Right renal cortex interstitium (tissue), 3 donors: ENCODE measurements at regions not wholly inside any gene's neighbourhood (a gene's known extent, or its start where the extent isn't known, plus 50 kb on each side); places are given as distances from the start of the nearest gene placed in this dataset.
"Not testable (repeated sequence)": the region's sequence is repeated elsewhere in the genome, so short reads cannot be mapped to it uniquely, and the experiment has no call there.

ENCODE experiments used
- DNase-seq, 3 donors: peaks; one replicate each; pipeline ENCODE4 v3.0.0-alpha.2; 2013; ENCODE audit warnings: low read depth in 3 of 3, low spot score in 2 of 3

DNA sequence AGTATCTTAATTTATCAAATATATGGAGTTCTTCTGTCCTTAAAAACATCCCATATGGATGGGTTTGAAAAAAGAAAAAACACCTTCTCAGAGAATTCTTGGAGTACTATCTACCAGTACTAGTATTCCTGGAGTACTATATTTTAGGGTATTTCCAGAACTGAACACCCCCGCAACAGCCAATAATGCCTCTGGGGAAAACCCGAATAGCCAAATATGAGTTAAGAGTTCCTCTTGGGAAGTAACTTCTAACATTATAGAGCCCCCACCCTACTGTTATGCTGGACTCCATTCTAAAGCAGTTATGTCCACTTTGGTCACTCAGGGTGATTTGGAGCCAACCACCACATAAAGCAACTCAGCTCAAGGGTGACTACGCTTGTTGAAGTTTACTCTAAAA, 115.0 kb upstream of the RASGEF1B start:
- no peak for DNase-seq

DNA sequence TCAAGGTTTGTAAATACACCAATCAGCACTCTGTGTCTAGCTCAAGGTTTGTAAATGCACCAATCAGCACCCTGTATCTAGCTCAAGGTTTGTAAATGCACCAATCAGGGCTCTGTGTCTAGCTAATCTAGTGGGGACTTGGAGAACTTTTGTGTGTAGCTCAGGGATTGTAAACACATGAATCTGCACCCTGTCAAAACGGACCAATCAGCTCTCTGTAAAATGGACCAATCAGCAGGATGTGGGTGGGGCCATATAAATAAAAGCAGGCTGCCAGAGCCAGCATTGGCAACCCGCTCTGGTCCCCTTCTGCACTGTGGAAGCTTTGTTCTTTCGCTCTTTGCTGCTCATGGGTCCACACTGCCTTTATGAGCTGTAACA, 109.3 kb upstream of the RASGEF1B start:
- not testable (repeated sequence) for DNase-seq

DNA sequence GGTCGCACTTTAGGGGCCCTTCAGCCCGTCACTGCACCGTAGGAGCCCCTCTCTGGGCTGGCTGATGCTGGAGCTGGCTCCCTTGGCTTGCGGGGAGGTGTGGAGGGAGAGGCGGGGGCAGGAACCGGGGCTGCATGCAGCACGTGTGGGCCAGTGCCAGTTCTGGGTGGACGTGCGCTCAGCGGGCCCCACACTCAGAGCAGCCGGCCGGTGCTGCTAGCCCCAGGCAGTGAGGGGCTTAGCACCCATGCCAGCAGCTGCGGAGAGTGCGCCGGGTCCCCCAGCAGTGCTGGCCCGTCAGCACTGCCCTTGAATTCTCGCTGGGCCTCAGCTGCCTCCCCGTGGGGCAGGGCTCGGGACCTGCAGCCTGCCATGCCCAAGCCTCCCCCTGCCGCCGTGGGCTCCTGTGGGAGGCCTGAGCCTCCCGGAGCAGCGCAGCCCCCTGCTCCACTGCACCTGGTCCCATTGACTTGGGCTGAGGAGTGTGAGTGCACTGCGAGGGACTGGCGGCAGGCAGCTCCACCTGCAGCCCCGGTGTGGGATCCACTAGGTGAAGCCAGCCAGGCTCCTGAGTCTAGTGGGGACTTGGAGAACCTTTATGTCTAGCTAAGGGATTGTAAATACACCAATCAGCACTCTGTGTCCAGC, 108.8 kb upstream of the RASGEF1B start:
- no peak for DNase-seq

DNA sequence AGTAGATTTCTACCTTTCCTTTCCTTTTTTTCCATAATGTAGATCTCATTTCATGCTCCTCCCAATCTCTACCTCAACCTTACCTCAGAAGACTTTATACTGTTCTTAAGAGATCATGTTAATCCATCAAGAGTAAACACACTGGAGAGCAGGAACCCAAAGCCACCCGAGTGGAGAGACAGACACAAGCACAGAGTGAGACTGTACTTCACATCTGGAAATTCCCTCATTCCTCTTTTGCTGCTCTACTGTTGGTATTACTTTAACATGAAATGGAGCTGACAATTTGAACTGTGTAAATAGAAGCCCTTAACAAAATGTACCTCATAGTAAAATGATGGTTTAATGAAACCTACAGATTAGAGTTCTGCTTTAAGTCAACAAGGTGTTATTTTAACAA, 105.7 kb upstream of the RASGEF1B start:
- no peak for DNase-seq

DNA sequence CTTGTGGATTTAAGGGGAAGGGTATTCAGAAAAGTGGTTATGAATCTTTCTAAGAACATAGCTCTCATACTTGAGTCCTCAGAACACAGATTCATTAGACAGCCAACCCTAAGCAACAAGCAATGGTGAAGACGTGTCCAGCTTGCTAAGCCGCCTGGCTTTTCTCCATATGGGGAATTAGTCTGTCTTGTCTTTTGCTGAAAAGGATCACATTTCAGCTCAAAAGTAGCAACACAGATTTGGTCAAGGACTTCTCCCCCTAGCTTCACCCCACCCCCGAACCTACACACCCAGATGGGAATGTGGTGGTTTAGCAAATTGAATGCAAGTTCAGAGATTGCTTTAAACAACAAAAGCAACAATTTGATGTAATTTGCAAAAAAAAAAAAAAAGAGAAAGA, 103.3 kb upstream of the RASGEF1B start:
- no peak for DNase-seq

DNA sequence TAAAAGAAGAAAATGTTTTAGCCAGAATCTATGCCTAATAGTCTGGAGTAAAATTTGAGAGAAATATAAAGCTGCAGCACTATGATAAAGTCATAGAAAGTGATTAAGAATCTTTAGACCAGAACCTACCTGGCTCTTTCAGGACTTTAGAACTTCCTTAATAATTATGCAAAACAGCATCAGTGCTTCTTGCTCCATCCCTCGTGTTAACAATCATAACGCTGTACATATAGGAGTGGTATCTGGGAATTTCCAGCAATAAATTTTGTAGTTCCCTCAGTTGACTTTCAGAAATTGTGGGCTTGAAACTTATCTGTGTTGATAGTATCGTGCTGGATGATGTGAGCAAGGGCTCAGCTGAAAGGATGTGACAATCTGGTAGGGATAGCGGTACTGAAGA, 102.1 kb upstream of the RASGEF1B start:
- DNase-seq, result no peak

DNA sequence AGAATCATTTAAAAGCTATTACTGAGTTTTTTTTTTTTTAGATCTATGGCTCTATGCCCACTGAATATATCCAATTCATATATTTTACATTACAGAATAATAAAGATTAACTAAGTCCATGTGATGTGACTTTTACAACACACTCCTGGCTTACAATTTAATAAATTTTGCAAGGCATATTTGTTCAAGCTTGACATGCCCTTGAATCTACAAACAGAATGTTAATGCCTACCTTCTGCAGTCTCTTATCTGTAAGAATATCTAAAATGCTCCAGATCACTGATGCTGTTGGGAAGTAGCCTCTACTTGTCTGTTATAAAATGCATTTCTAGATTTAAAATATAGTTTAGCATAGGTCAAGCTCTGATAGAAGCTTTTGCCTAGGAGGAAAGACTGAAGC, 100.7 kb upstream of the RASGEF1B start:
- DNase-seq, result no peak

DNA sequence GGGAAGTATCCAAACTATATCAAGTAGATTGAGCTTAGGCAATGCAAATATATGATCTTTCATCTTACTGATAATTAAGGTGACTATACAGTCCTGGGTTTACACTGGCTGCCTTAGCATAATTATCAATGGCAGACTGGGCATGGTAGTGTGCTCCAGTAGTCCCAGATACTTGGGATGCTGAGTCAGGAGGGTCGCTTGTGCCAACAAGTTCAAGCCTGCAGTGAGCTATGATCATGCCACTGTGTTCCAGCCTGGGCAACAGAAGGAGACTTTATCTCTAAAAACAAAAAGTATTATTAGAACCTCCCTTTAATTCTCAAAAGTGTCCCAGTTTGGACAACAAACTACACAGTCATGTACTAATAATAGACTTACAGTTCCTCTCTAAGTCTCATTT, 99.4 kb upstream of the RASGEF1B start:
- no peak for DNase-seq

DNA sequence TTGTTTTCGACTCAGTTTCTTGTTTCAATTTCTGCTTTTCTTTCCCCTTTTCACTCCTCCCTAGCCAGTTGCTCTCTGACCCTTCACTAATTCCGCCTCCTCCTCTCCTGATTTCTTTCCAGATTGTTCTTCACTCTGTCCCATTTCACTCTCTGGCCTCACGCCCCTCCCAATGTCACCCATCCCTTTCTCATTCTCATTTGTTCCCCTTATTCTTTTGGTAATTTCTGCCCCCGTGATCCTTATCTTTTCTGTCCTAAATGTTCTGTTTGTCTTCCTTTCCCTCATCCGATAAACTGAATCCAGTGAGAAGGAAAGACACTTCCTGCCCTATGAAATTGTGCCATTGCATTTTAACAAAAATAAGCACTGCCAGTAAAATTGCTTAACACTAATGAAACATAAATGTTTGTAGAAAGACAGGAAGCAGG, 94.5 kb upstream of the RASGEF1B start:
- DNase-seq, result no peak

DNA sequence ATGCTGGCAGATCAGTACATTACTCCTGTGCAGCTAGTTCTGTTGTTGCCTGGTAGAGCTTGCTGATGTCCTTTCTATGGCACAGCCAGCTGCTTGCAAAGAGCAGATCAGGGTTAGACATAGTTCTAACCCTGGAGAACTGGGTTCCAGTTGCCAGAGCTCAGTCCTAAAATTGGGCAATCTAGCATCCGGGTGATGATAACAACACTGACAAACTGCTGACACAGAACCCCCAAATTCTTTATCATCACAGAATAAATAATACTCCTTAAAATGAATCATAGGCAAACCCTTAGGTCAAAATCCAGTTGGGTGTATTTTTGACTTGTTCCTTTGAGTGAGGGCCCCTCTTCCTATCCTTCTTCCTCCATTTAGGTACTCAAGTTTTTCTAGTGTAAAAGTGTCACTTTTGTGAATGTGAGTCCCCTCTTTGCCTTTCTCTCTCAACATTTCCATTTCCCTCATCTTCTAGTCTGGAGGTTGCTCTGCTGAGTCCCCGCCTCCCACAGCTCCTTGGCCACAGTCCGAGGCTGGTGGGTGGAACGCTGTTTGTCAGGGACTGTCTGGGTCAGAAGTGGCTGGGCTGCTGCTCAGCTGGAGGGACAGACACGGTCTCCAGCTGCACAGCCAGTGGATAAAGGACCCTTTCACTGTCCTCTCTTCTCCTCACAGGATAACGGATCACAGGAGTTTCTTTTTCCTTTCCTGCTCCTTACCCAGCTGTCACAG, 93.6 kb upstream of the RASGEF1B start:
- DNase-seq, result peak; percentile 16 to 27 (median 23)

DNA sequence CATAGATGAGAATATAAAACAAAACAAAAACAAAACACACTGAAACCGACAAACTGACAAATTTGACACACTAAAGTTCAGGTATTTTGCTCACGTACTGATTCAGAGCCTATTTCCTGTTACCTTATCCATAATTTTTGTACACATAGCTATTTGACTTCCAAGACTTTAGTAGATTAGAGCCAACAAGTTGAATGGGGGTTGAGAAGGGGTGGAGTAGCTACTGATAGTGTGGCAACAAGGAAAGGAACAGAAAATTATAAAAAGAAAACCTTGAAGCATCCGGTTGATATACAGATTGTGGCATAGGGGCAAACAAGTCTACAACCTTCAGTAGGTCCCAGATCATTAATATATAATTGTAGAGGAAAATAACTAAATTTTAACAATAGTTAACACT, 92.3 kb upstream of the RASGEF1B start:
- DNase-seq, result no peak

DNA sequence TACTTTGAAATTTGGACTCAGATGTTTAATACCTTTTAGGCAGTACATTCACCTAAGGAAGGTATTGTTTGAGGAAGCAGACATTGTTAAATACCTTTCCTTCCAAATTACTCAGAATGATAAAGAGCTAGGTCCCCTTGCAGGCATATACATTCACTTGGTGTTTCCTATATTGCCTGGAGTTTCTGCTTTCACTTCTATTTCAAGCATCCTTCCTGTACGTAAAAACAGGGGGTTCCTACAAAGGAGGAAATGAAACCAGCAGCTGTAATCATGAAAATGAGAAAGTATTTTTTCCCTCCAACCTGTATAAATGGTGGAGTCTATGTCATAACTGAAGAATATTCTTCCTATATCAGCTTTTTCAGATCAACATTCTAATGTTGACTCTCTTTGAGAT, 90.4 kb upstream of the RASGEF1B start:
- no peak for DNase-seq

DNA sequence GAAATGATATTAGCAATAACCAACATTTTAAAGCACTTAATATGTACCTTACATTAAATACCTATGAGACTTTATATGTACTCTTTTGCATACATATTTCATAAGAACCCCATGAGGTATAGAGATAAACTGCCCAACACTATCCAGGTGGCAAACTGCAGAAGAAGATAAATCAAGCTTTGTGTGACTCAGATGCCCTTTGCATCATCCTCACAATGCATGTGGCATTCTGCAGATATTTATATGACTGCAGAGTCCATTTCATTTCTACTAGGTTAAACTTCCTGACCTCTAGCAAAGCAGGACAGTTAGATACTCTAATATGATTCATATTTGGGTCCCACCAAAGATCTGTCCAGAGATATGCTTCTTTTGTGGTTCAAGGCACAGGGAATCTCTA, 85.6 kb upstream of the RASGEF1B start:
- no peak for DNase-seq

DNA sequence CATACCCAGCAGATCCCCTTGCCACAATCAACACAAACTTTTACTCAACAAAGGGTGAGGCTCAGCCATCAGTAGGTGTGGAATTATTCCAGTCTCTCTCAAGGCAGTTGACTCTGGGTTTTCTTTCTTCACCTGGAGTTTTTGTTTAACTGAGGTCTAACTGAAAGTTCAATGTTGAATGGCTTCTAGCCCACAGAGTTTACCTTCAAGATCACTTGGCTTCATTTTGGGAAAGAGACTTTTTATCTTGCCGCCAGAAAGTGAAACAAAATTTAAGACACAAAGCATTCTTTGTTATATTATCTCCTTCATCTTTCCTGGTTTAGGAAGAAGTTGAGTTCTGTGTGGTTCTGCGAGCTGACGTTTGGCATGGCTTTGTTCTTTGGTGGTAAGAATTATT, 83.8 kb upstream of the RASGEF1B start:
- no peak for DNase-seq

DNA sequence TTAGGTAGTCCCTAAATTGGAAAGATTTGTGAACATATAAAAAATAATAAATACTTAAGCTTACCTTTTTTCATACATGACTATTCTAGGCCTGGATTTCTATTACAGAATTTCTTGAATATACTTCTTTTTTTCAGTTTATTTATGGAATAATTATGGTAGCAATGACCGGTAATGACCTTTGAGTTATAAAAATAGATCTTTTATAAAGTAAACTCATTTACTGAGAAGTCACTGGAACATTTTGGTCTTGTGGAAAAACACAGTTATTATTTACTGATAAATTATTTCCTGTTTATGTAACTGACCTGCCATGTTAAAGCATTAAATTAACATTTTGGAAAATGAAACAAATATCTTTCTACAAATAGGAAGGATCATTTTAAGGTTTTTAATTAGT, 80.4 kb upstream of the RASGEF1B start:
- no peak for DNase-seq

DNA sequence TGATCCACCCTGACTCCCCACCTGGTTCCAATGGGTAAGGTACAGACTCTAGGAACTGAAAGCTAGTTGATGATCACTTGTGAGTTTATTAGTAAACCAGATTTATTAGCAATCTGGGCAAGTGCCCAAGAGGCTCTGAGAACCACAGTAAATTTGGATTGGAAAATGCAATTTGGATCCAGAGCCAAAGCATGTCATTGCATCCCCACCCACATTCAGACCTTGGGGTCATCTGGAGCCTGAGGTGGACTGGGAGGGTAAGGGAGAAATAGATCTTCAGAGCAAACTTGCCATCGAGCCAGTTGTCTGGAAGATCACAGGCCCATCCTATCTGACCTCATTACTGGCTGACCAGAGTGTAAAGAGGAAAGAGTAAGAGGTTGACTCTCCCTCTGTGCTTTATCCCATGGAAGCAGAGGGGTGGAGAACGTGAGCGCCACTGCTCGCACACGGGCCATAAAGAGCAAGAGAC, 78.7 kb upstream of the RASGEF1B start:
- DNase-seq, result no peak

DNA sequence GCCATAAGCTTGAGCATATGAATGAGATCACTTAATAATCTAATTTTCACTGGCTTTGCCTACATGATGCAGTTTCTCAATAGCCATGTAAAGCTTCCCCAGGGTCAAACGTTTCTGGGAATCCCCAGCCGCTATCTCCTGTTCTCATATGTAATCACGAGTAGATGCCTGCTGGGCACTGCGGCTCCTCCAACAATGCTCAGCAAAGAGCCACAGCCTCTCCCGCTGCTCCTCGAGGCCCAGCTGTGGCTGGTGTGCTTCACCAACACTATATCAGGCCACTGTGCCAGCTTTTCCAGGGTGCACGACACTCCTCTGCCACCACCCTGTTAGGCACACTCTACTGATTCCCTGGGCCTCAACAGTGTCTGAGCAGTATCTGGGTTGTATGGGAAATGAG, 78.3 kb upstream of the RASGEF1B start:
- DNase-seq, result no peak

DNA sequence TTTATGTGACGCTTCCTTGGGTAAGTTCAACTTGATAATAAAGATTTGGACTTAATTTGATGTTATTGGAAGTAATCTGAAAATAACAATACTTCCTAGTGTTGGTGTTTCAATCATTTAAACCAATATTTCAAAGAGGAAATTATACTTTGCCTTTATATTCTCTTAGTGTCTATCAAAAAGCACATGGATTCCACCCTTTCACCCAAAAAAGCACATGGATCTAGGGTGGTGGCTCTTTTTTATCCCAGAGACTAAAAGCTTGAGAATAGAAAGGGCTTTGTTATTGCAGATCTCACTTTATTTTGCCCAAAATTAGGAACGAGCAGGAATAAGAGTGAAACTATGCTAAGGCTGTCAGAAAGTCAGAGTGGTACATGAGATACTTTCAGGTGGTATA, 75.1 kb upstream of the RASGEF1B start:
- no peak for DNase-seq

DNA sequence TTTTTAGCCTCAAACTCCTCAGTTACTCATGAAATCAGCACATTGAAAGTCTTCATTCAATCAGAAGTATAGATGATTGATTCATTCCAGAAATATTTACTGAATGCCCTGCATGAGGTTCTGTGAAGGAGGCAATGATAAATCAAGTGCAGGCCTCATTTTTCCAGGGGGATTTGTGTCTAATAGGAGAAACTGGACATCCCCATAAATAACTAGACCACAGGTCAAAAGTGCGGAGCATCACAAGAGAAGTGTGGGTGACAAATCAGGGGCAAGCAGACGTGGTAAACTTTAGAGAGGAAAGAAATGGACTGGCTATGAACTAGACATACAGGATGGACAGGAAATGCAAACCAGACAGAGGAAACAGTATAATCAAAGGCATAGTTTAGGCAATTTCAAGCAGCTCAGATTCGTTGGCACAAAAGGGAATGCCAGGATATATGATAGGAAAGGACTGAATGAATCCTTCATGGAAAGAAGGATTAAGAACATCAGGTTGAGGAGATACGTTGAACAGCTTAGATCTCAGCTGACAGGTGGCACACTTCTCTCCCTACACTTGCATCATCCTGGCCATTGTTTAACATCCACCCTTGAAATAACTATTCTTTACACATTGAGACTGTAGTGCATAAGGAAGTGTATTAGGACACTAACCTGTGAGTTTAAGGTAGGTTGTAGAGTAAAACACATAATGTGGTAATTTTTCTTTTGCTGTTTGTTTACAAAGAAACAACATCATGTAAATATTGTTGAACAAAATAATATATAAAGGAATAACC, 69.6 kb upstream of the RASGEF1B start:
- DNase-seq, result no peak

DNA sequence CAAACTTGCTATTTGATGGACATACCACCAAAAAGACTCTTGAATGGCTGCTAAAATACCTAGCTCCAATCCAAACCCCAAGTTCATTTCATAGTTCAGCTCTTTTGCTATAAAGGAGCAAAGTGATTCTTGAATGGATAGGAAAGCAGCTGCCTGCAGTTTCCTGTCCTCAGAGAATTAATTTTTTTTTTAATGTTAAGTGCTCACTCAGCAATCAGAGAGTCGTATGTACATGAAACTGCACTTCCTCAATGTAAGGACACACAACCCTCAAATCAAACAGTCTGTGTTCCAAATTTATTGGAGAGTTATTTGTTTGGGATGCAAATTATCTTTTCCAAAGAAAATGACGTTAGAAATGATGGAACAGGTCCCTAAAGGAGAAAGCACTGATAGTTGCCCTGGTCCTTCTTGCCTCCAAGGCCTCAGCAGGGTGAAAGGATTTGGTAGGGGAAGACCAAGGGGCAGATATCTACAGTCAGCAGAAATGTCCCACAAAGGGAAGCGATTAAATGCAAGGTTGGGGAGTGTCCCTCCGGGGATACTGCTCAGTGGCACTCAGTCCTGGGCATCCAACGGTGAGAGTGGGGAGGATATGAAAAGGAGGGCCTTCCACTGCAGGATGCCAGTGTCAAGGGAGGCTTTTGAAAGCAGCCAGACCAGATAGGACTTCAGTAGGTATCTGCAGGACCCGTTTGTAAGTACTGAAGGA, 67.2 kb upstream of the RASGEF1B start:
- no peak for DNase-seq

DNA sequence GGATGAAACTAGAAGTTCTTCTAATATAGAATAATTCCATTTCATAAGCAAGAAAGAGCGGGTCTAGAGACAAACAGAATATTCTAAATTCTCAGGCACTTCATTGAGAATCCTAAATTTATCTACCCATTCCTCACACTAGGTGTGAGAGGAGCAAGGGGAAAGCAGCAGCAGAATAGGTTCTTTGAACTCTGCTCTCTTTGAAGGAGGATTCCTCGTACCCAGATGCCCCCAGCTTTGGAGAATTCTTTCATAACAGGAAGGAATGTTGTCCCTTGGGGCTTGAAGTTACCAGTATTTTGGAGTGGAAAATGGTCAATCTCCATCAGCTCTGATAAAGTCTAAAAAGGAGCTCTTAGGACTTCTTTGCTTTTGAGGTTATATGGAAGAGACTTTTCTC, 59.7 kb upstream of the RASGEF1B start:
- DNase-seq, result no peak
